H1 (cell line): ENCODE measurements at regions not wholly inside any gene's neighbourhood (a gene's known extent, or its start where the extent isn't known, plus 50 kb on each side); places are given as distances from the start of the nearest gene placed in this dataset.

Source experiments
- BCL11A ChIP-seq, 2 experiments: IDR thresholded peaks; one replicate each; pipeline ENCODE4 v1.6.1; 2011; ENCODE audit warnings: low read depth in 2 of 2, low read length in 2 of 2, mild to moderate bottlenecking in 2 of 2
- CREB1 ChIP-seq: IDR thresholded peaks from 2 replicates; pipeline ENCODE4 v1.6.1; 2012; ENCODE audit warnings: inconsistent platforms
- CTCF ChIP-seq, 3 experiments: IDR thresholded peaks; 1 replicate in 2 of 3; 2 replicates in 1 of 3; pipeline versions ENCODE4 v1.5.1 to v1.6.1; 2011; ENCODE audit warnings: low read length in 3 of 3, mild to moderate bottlenecking in 3 of 3, inconsistent platforms in 2 of 3, low read depth in 1 of 3, moderate library complexity in 1 of 3; ENCODE audit not compliant: insufficient read depth in 1 of 3; ENCODE audit errors: control extremely low read depth in 1 of 3
- EP300 ChIP-seq, 2 experiments: IDR thresholded peaks; 1 replicate in 1 of 2; 2 replicates in 1 of 2; pipeline ENCODE4 v1.6.1; 2011 to 2012; ENCODE audit warnings: low read depth in 2 of 2, low read length in 2 of 2, mild to moderate bottlenecking in 2 of 2, borderline replicate concordance in 1 of 2, inconsistent platforms in 1 of 2, moderate library complexity in 1 of 2
- HDAC2 ChIP-seq, 2 experiments: fragments of 300-600 bp in 1 of 2; sonication (generic) in 1 of 2; IDR thresholded peaks; 2 replicates each; pipeline ENCODE4 v1.6.1; 2011 to 2012; ENCODE audit warnings: low read depth in 2 of 2, low read length in 2 of 2, mild to moderate bottlenecking in 2 of 2, moderate library complexity in 2 of 2, borderline replicate concordance in 1 of 2, inconsistent platforms in 1 of 2
- KDM1A ChIP-seq: fragments of 200-600, 300-600 bp; sonication (generic); IDR thresholded peaks from 2 replicates; pipeline ENCODE4 v1.7.1; 2016; ENCODE audit warnings: mild to moderate bottlenecking, low read length, borderline replicate concordance
- KDM5A ChIP-seq: fragments of 200-600 bp; IDR thresholded peaks from 2 replicates; pipeline ENCODE4 v1.7.1; 2012; ENCODE audit warnings: mild to moderate bottlenecking, low read length, inconsistent platforms, mixed read lengths
- POLR2AphosphoS5 ChIP-seq: IDR thresholded peaks from 2 replicates; pipeline ENCODE4 v1.6.1; 2011; ENCODE audit warnings: low read depth, low read length
- RAD21 ChIP-seq, 2 experiments: IDR thresholded peaks in 1 of 2; conservative IDR thresholded peaks in 1 of 2; 2 replicates each; pipeline ENCODE4 v1.6.1; 2011; ENCODE audit warnings: low read depth in 2 of 2, low read length in 2 of 2, improper control_type of control experiment in 1 of 2, inconsistent platforms in 1 of 2, mild to moderate bottlenecking in 1 of 2, moderate library complexity in 1 of 2
- SP1 ChIP-seq: IDR thresholded peaks from 2 replicates; pipeline ENCODE4 v1.6.1; 2011; ENCODE audit warnings: low read depth, low read length
- TBP ChIP-seq: IDR thresholded peaks from 2 replicates; pipeline ENCODE4 v1.6.1; 2011; ENCODE audit warnings: low read depth, low read length, improper control_type of control experiment
- USF2 ChIP-seq: IDR thresholded peaks from 2 replicates; pipeline ENCODE4 v1.6.1; 2011; ENCODE audit warnings: low read length, improper control_type of control experiment
- YY1 ChIP-seq: IDR thresholded peaks from 2 replicates; pipeline ENCODE4 v1.6.1; 2011; ENCODE audit warnings: low read depth, mild to moderate bottlenecking, low read length
- ZNF274 ChIP-seq: IDR thresholded peaks from 2 replicates; pipeline ENCODE4 v1.7.0; 2012; ENCODE audit warnings: low read length, borderline replicate concordance; ENCODE audit errors: extremely low read depth

GRCh38 chr1:228984107-228984506 is 248.8 kb downstream of the RHOU start:
- TF ChIP-seq KDM5A (no peak), CTCF (IDR thresholded peaks at IDR 0.05; ENCODE audit: control extremely low read depth in 1 of 3, insufficient read depth in 1 of 3, low read depth in 1 of 3, low read length in 3 of 3) (no peak), TBP (no peak), YY1 (no peak), HDAC2 (IDR thresholded peaks at IDR 0.05; ENCODE audit: borderline replicate concordance in 1 of 2, low read depth in 2 of 2, low read length in 2 of 2) (no peak), POLR2AphosphoS5 (no peak), RAD21 (IDR thresholded peaks at IDR 0.05 in 1 of 2, conservative IDR thresholded peaks at IDR 0.05 in 1 of 2; ENCODE audit: low read depth in 2 of 2, low read length in 2 of 2) (no peak), BCL11A (IDR thresholded peaks at IDR 0.05; ENCODE audit: low read depth in 2 of 2, low read length in 2 of 2) (no peak), SP1 (no peak), USF2 (no peak), ZNF274 (no peak), KDM1A (no peak), EP300 (IDR thresholded peaks at IDR 0.05; ENCODE audit: borderline replicate concordance in 1 of 2, low read depth in 2 of 2, low read length in 2 of 2) (no peak), CREB1 (no peak)
